ENCODE measurements at regions not wholly inside any gene's neighbourhood (a gene's known extent, or its start where the extent isn't known, plus 50 kb on each side); places are given as distances from the start of the nearest gene placed in this dataset.

- WGBS (ENCODE audit: low lambda C conversion rate), result 64% methylated on average over 4 of the region's 4 CpGs
- Histone ChIP-seq H3K9me3 (ENCODE audit: low read length) (no peaks in the 10 kb centered on the region), H3K27ac (ENCODE audit: extremely low read length, insufficient read depth, low read length) (no peak overlapping the region), H2AFZ (ENCODE audit: low read length) (no peak overlapping the region), H3K27me3 (ENCODE audit: control insufficient read depth in 1 of 2, insufficient read depth in 2 of 2, low read length in 2 of 2) (no peaks in the 10 kb centered on the region), H4K20me1 (ENCODE audit: insufficient read depth, low read length) (no peaks in the 10 kb centered on the region), H3K9ac (ENCODE audit: insufficient read depth, low read depth, low read length) (no peak overlapping the region), H3K4me3 (replicated peaks in 1 of 3; ENCODE audit: insufficient read depth in 1 of 3, low read depth in 2 of 3, low read length in 3 of 3) (no peak overlapping the region), H3K4me1 (ENCODE audit: insufficient read depth, low read length) (no peaks in the 10 kb centered on the region), H3K36me3 (replicated peaks in 1 of 2; ENCODE audit: control insufficient read depth in 1 of 2, insufficient read depth in 2 of 2, low read length in 2 of 2) (no peaks in the 10 kb centered on the region), H3K4me2 (ENCODE audit: low read depth, low read length) (no peak overlapping the region), H3K79me2 (ENCODE audit: insufficient read depth, low read length) (no peaks in the 10 kb centered on the region)
- POLR2A ChIA-PET, result no interaction called here
- BruUV-seq (replicated peaks), result no TSS peak
- TF ChIP-seq ZNF143 (CRISPR knock-in tag; IDR thresholded peaks at IDR 0.05) (no peak), PCBP1 (IDR thresholded peaks at IDR 0.05; ENCODE audit: borderline replicate concordance, low read depth, low read length) (no peak), CENPX (CRISPR knock-in tag; IDR thresholded peaks at IDR 0.05) (no peak), HMGXB3 (CRISPR knock-in tag; IDR thresholded peaks at IDR 0.05; ENCODE audit: borderline replicate concordance) (no peak), ZNF678 (CRISPR knock-in tag; IDR thresholded peaks at IDR 0.05) (no peak), KAT7 (CRISPR knock-in tag; IDR thresholded peaks at IDR 0.05; ENCODE audit: borderline replicate concordance) (no peak), SETDB1 (CRISPR knock-in tag; IDR thresholded peaks at IDR 0.05; ENCODE audit: borderline replicate concordance) (no peak), FOSL2 (CRISPR knock-in tag; IDR thresholded peaks at IDR 0.05) (no peak), ZFP36 (IDR thresholded peaks at IDR 0.05; ENCODE audit: borderline replicate concordance, low read depth, low read length, partially characterized antibody) (no peak), ZNF362 (CRISPR knock-in tag; IDR thresholded peaks at IDR 0.05; ENCODE audit: borderline replicate concordance) (no peak), ZNF619 (CRISPR knock-in tag; IDR thresholded peaks at IDR 0.05) (no peak), CHCHD3 (CRISPR knock-in tag; IDR thresholded peaks at IDR 0.05) (no peak), ZNF598 (CRISPR knock-in tag; IDR thresholded peaks at IDR 0.05; ENCODE audit: borderline replicate concordance) (no peak), CCAR2 (optimal IDR thresholded peaks at IDR 0.05; ENCODE audit: low read depth, low read length) (no peak)
- FAIRE-seq (no peak), ATAC-seq (no peak), DNase-seq (ENCODE audit: low spot score) (no peak)
- CTCF ChIA-PET (ENCODE audit: low intra/inter-chr PET ratio, low total read pairs), result no interaction called here
- intact Hi-C loops (cut with micrococcal nuclease; ENCODE audit: unreplicated experiment) (no loop called here), in situ Hi-C loops (cut with HindIII; ENCODE audit: extremely low pct_ligation_motif_present, low pct_unique_long_range_greater_than_20kb) (no loop called here)
Measured at GRCh38 chr11:116551576-116551975, 221.2 kb downstream of the BUD13 start.

Data from HepG2 (cell line).